GM18507 (cell line): ENCODE measurements at regions not wholly inside any gene's neighbourhood (a gene's known extent, or its start where the extent isn't known, plus 50 kb on each side); places are given as distances from the start of the nearest gene placed in this dataset.
"Not testable (repeated sequence)": the region's sequence is repeated elsewhere in the genome, so short reads cannot be mapped to it uniquely, and the experiment has no call there.

ENCODE experiments used
- DNase-seq: peaks from one replicate; pipeline ENCODE4 v3.0.0; 2011; ENCODE audit warnings: low read depth; ENCODE audit not compliant: insufficient read length; ENCODE audit errors: extremely low spot score
- FAIRE-seq: peaks from 2 replicates; lab custom pipeline; 2011; peaks lifted over from hg19 to GRCh38; lab: Jason Lieb, UNC

- not testable (repeated sequence) for FAIRE-seq, DNase-seq
These were observed 52.8 kb downstream of the FOXD4L6 start for GRCh38 chr9:41075671-41076070.

- DNase-seq, FAIRE-seq: not testable (repeated sequence)
These were observed 54.0 kb downstream of the FOXD4L6 start for GRCh38 chr9:41074356-41074942.

- not testable (repeated sequence) for FAIRE-seq, DNase-seq
These were observed 54.8 kb downstream of the FOXD4L6 start for GRCh38 chr9:41073471-41074243.

GRCh38 chr9:41064125-41064795 lies 64.2 kb downstream of the FOXD4L6 start:
- not testable (repeated sequence) for FAIRE-seq, DNase-seq

GRCh38 chr9:41063243-41063642 lies 65.2 kb downstream of the FOXD4L6 start:
- DNase-seq, FAIRE-seq: not testable (repeated sequence)

GRCh38 chr9:41059603-41060002 lies 68.9 kb downstream of the FOXD4L6 start:
- not testable (repeated sequence) for DNase-seq, FAIRE-seq

GRCh38 chr9:41053666-41054363 lies 74.7 kb downstream of the FOXD4L6 start:
- DNase-seq, FAIRE-seq: not testable (repeated sequence)

GRCh38 chr9:41048672-41049071 lies 79.8 kb downstream of the FOXD4L6 start:
- FAIRE-seq, DNase-seq: not testable (repeated sequence)

- not testable (repeated sequence) for FAIRE-seq, DNase-seq
These were observed 80.7 kb downstream of the FOXD4L6 start for GRCh38 chr9:41047792-41048191.

- not testable (repeated sequence) for DNase-seq, FAIRE-seq
These were observed 83.6 kb downstream of the FOXD4L6 start for GRCh38 chr9:41044930-41045329.

- DNase-seq, FAIRE-seq: not testable (repeated sequence)
These were observed 85.0 kb downstream of the FOXD4L6 start for GRCh38 chr9:41043433-41043832.

GRCh38 chr9:41042111-41042510 lies 86.4 kb downstream of the FOXD4L6 start:
- FAIRE-seq, DNase-seq: not testable (repeated sequence)

GRCh38 chr9:41040705-41041342 lies 87.7 kb downstream of the FOXD4L6 start:
- DNase-seq, FAIRE-seq: not testable (repeated sequence)

- FAIRE-seq, DNase-seq: not testable (repeated sequence)
These were observed 93.2 kb downstream of the FOXD4L6 start for GRCh38 chr9:41035276-41035675.

GRCh38 chr9:41034699-41035197 lies 93.7 kb downstream of the FOXD4L6 start:
- FAIRE-seq, DNase-seq: not testable (repeated sequence)

GRCh38 chr9:41033877-41034276 lies 94.6 kb downstream of the FOXD4L6 start:
- not testable (repeated sequence) for DNase-seq, FAIRE-seq

- DNase-seq, FAIRE-seq: not testable (repeated sequence)
These were observed 95.1 kb downstream of the FOXD4L6 start for GRCh38 chr9:41033360-41033759.

- DNase-seq, FAIRE-seq: not testable (repeated sequence)
These were observed 101.4 kb downstream of the FOXD4L6 start for GRCh38 chr9:41026912-41027676.
